ENCODE measurements at regions not wholly inside any gene's neighbourhood (a gene's known extent, or its start where the extent isn't known, plus 50 kb on each side); places are given as distances from the start of the nearest gene placed in this dataset.

DNA sequence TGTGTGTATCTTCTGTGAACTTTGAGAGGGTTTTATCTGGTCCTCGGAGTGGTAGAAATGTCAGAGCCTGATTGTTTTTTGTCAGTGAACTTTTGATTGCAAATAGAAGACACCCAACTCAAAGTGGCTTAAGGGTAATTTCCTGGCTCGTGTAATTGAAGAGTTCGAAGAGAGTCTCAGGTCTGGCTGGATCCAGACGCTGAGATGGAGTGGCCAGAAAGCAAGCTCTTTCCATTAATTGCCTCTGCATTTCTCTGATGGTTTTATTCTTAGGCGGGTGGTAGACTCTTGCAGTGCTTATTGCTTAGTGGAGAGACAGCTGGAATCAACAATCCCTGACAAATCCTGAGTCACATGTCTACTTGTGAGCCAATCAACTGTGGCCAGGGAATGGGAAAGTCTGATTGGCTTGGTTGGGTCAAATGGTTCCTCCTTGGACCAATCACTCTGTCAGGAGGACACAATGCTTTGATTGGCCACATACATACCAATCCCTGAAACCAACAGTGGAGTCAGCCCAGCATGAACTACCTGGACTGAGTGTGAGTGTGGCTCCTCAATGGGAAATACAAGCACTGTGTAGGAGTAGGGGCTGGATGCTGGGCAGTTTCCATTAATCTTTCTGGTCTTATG, 330.5 kb downstream of the AACS start:
- TF ChIP-seq E2F4 (CRISPR knock-in tag; IDR thresholded peaks at IDR 0.05; ENCODE audit: borderline replicate concordance, low read depth) (no peak), MLX (CRISPR knock-in tag; IDR thresholded peaks at IDR 0.05) (no peak), MAX (CRISPR knock-in tag; IDR thresholded peaks at IDR 0.05) (no peak), SP1 (CRISPR knock-in tag; conservative IDR thresholded peaks at IDR 0.05) (no peak), TEAD4 (CRISPR knock-in tag; IDR thresholded peaks at IDR 0.05) (no peak), HMGA2 (CRISPR knock-in tag; IDR thresholded peaks at IDR 0.05) (no peak), ELF4 (CRISPR knock-in tag; IDR thresholded peaks at IDR 0.05; ENCODE audit: low read depth) (no peak), ESRRA (CRISPR knock-in tag; IDR thresholded peaks at IDR 0.05; ENCODE audit: borderline replicate concordance) (no peak), CTCF (IDR thresholded peaks at IDR 0.05) (no peak), FOXP4 (CRISPR knock-in tag; IDR thresholded peaks at IDR 0.05) (no peak)
